Hepatocyte (in vitro differentiated cells): ENCODE measurements at regions not wholly inside any gene's neighbourhood (a gene's known extent, or its start where the extent isn't known, plus 50 kb on each side); places are given as distances from the start of the nearest gene placed in this dataset.

Experiments
- DNase-seq: peaks from one replicate; pipeline ENCODE4 v3.0.0-alpha.2; 2016; ENCODE audit warnings: low spot score
- H2AFZ ChIP-seq: fragments of 200-600 bp; sonication (generic); 2 replicates; pipeline ENCODE4 v1.6.0; 2016; ENCODE audit warnings: antibody characterized with exemption, mild to moderate bottlenecking
- H3K27ac ChIP-seq: fragments of 200-600 bp; sonication (generic); 2 replicates; pipeline ENCODE4 v1.5.1; 2016; ENCODE audit warnings: mild to moderate bottlenecking
- H3K27me3 ChIP-seq: fragments of 200-600 bp; sonication (generic); 2 replicates; pipeline ENCODE4 v1.6.1; 2016
- H3K36me3 ChIP-seq: fragments of 200-600 bp; sonication (generic); replicated peaks from 2 replicates; pipeline ENCODE4 v1.5.1; 2016; ENCODE audit warnings: low read depth; ENCODE audit not compliant: insufficient read depth
- H3K4me1 ChIP-seq: fragments of 200-600 bp; sonication (generic); 2 replicates; pipeline ENCODE4 v1.5.1; 2016; ENCODE audit warnings: mild to moderate bottlenecking, moderate library complexity; ENCODE audit not compliant: insufficient read depth
- H3K4me2 ChIP-seq: fragments of 200-600 bp; sonication (generic); 2 replicates; pipeline ENCODE4 v1.6.0; 2016
- H3K4me3 ChIP-seq: fragments of 200-600 bp; sonication (generic); 2 replicates; pipeline ENCODE4 v1.5.1; 2016; ENCODE audit warnings: mild to moderate bottlenecking
- H3K79me2 ChIP-seq: fragments of 200-600 bp; sonication (generic); 2 replicates; pipeline ENCODE4 v1.6.0; 2017; ENCODE audit warnings: mild to moderate bottlenecking
- H3K9me2 ChIP-seq: fragments of 200-600 bp; sonication (generic); replicated peaks from 2 replicates; pipeline ENCODE4 v1.6.0; 2017; ENCODE audit warnings: mild to moderate bottlenecking; ENCODE audit not compliant: insufficient read depth
- H3K9me3 ChIP-seq: fragments of 200-600 bp; sonication (generic); 2 replicates; pipeline ENCODE4 v1.5.1; 2016; ENCODE audit warnings: low read depth, mild to moderate bottlenecking
- H4K20me1 ChIP-seq: fragments of 200-600 bp; sonication (generic); 2 replicates; pipeline ENCODE4 v1.6.0; 2016; ENCODE audit warnings: mild to moderate bottlenecking; ENCODE audit not compliant: insufficient read depth, poor library complexity, severe bottlenecking
- EZH2 ChIP-seq: fragments of 200-600 bp; sonication (generic); IDR thresholded peaks from 2 replicates; pipeline ENCODE4 v1.6.1; 2016; ENCODE audit warnings: antibody characterized with exemption, mild to moderate bottlenecking, borderline replicate concordance
- EZH2phosphoT487 ChIP-seq: fragments of 200-600 bp; sonication (generic); IDR thresholded peaks from one replicate; pipeline ENCODE4 v1.6.1; 2018; ENCODE audit warnings: antibody characterized with exemption, mild to moderate bottlenecking, low read depth, moderate library complexity; ENCODE audit not compliant: unreplicated experiment, severe bottlenecking
- WGBS: methylation state at CpG from one replicate; pipeline ENCODE4 v1.1.6; 2016; ENCODE audit warnings: low lambda C conversion rate; ENCODE audit errors: missing lambda C conversion rate; 5-methylcytosine and 5-hydroxymethylcytosine counted together
- TF ChIP-seq, protein P1 (sequence below): fragments of 200-600 bp; sonication (generic); IDR thresholded peaks from 2 replicates; pipeline ENCODE4 v1.5.1; 2016; ENCODE audit warnings: antibody characterized with exemption, mild to moderate bottlenecking; ENCODE audit not compliant: poor library complexity

DNA sequence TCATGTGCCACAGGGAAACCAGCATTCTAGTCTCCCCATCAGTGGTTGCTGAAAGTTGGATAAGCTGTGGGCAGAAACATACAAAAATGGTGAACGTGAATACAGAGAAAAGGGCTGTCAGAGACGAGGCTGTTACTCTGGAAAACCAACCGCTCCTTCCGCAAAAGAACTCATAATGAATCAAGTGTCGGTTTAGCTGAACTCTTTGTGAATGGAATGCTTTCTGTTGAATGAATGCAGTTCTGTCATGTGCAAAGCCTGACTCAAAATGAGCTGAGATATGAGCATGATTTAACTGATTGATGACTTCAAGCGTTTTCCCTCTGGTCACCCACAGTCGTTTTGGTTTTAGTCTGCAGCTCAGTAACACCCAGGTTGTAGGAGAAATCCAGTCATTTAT, 298.3 kb downstream of the ETS1 start:
- Histone ChIP-seq H3K9me2 (no peaks in the 10 kb centered on the region), H3K9me3 (no peaks in the 10 kb centered on the region), H4K20me1 (no peaks in the 10 kb centered on the region), H3K4me1 (peaks cover 11% of the 10 kb centered on the region), H3K36me3 (no peaks in the 10 kb centered on the region), H3K4me2 (no peak overlapping the region), H2AFZ (no peak overlapping the region), H3K27ac (no peak overlapping the region), H3K79me2 (no peaks in the 10 kb centered on the region), H3K4me3 (no peak overlapping the region), H3K27me3 (no peaks in the 10 kb centered on the region)
- TF ChIP-seq, protein P1, sequence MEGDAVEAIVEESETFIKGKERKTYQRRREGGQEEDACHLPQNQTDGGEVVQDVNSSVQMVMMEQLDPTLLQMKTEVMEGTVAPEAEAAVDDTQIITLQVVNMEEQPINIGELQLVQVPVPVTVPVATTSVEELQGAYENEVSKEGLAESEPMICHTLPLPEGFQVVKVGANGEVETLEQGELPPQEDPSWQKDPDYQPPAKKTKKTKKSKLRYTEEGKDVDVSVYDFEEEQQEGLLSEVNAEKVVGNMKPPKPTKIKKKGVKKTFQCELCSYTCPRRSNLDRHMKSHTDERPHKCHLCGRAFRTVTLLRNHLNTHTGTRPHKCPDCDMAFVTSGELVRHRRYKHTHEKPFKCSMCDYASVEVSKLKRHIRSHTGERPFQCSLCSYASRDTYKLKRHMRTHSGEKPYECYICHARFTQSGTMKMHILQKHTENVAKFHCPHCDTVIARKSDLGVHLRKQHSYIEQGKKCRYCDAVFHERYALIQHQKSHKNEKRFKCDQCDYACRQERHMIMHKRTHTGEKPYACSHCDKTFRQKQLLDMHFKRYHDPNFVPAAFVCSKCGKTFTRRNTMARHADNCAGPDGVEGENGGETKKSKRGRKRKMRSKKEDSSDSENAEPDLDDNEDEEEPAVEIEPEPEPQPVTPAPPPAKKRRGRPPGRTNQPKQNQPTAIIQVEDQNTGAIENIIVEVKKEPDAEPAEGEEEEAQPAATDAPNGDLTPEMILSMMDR = no peak
- no peak for TF ChIP-seq EZH2phosphoT487
- no peak for TF ChIP-seq EZH2
- 67% methylated on average over 7 of the region's 7 CpGs for WGBS
- no peak for DNase-seq

DNA sequence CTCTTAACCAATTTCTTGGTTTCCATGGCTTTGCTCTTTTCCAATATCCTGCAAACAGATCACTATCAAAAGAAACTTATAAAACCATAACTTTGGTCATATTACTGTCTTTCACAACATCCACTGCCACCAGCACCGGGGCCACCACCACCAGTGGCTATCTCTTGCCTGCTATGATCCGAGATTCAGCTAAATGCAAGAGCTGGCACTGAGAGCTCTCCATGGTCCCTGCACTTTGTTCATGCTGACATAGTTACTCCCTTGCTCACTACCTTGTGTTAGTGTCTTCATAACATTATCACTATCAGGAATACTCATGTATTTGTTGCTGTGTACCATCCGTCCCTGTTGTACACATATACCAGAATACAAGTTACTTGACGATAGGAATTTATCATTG, 299.0 kb downstream of the ETS1 start:
- Histone ChIP-seq H3K4me1 (peaks cover 11% of the 10 kb centered on the region), H4K20me1 (no peaks in the 10 kb centered on the region), H3K27ac (no peak overlapping the region), H3K79me2 (no peaks in the 10 kb centered on the region), H3K9me3 (no peaks in the 10 kb centered on the region), H3K27me3 (no peaks in the 10 kb centered on the region), H3K9me2 (no peaks in the 10 kb centered on the region), H3K36me3 (no peaks in the 10 kb centered on the region), H2AFZ (no peak overlapping the region), H3K4me2 (no peak overlapping the region), H3K4me3 (no peak overlapping the region)
- DNase-seq = no peak
- WGBS = 83% methylated on average over 4 of the region's 4 CpGs
- no peak for TF ChIP-seq EZH2
- TF ChIP-seq, protein P1 = no peak
- TF ChIP-seq EZH2phosphoT487 = no peak

DNA sequence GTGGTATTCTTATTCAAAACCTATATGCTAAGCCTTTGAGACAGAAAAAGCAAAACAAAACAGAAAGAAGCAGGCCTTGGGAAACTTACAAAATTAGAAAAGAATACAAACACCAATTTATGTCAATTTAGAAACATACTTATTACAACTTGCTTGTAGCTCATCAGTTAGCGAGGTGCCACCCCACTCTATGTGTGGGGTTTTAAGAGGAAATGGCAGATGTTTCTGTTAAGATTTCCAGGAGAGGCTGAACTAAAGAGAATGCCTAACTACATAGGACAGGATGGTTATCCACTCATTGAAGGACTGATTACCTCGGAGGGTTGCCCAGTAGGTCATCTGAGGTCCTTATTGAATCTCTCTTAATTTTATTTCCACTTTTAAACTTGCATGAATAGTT, 302.0 kb downstream of the ETS1 start:
- H4K20me1 ChIP-seq = no peaks in the 10 kb centered on the region
- H3K9me3 ChIP-seq = no peaks in the 10 kb centered on the region
- no peak overlapping the region for H2AFZ ChIP-seq
- 81% methylated on average over 2 of the region's 2 CpGs for WGBS
- no peaks in the 10 kb centered on the region for H3K36me3 ChIP-seq
- H3K27ac ChIP-seq = no peak overlapping the region
- no peak overlapping the region for H3K4me2 ChIP-seq
- no peaks in the 10 kb centered on the region for H3K27me3 ChIP-seq
- no peaks in the 10 kb centered on the region for H3K4me1 ChIP-seq
- no peaks in the 10 kb centered on the region for H3K79me2 ChIP-seq
- TF ChIP-seq, protein P1 = no peak
- TF ChIP-seq EZH2phosphoT487 (no peak), EZH2 (no peak)
- H3K4me3 ChIP-seq = no peak overlapping the region
- no peak for DNase-seq
- H3K9me2 ChIP-seq = no peaks in the 10 kb centered on the region

DNA sequence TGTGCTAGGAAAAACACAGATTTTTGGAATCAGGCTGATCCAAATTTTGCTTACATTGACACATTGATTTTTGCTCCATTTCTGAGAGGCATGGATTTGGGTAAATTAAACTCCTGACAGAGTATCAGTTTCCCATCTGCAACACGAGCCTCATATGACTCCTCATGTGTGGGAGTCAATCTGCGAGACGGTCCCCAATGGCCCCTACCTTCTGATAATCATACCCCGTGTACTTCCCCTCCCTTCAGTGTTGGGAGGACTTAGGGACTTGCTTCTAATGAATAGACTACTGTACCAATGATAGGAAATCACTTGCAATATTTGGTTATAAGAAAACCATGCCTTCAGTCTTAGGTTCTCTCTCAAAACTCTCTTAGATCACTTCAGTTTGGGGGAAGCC, 302.7 kb downstream of the ETS1 start:
- H2AFZ ChIP-seq = no peak overlapping the region
- no peaks in the 10 kb centered on the region for H3K9me3 ChIP-seq
- TF ChIP-seq EZH2 (no peak), EZH2phosphoT487 (no peak)
- TF ChIP-seq, protein P1 = no peak
- H3K27me3 ChIP-seq = no peaks in the 10 kb centered on the region
- H3K9me2 ChIP-seq = no peaks in the 10 kb centered on the region
- H3K36me3 ChIP-seq = no peaks in the 10 kb centered on the region
- 84% methylated on average over 4 of the region's 4 CpGs for WGBS
- no peak overlapping the region for H3K27ac ChIP-seq
- no peak overlapping the region for H3K4me3 ChIP-seq
- H3K4me1 ChIP-seq = no peaks in the 10 kb centered on the region
- no peak for DNase-seq
- no peaks in the 10 kb centered on the region for H4K20me1 ChIP-seq
- no peaks in the 10 kb centered on the region for H3K79me2 ChIP-seq
- H3K4me2 ChIP-seq = no peak overlapping the region
